HFFc6 (cell line): ENCODE measurements at regions not wholly inside any gene's neighbourhood (a gene's known extent, or its start where the extent isn't known, plus 50 kb on each side); places are given as distances from the start of the nearest gene placed in this dataset.

Experiments
- DNase-seq: peaks from one replicate; pipeline ENCODE4 v3.0.0-alpha.2; 2018
- H3K27ac Mint-ChIP-seq: 2 replicates; pipeline ENCODE4 v1.8.0; 2020; ENCODE audit warnings: mild to moderate bottlenecking, mixed read lengths
- H3K27me3 Mint-ChIP-seq: 2 replicates; pipeline ENCODE4 v1.8.0; 2021; ENCODE audit warnings: mild to moderate bottlenecking, moderate library complexity, mixed read lengths; ENCODE audit not compliant: insufficient read depth
- H3K36me3 Mint-ChIP-seq: 2 replicates; pipeline ENCODE4 v1.8.0; 2021; ENCODE audit warnings: low read depth, mixed read lengths
- H3K4me1 Mint-ChIP-seq: 2 replicates; pipeline ENCODE4 v1.8.0; 2020; ENCODE audit warnings: low read depth, mixed read lengths
- H3K4me3 Mint-ChIP-seq: 2 replicates; pipeline ENCODE4 v1.8.0; 2020; ENCODE audit warnings: mild to moderate bottlenecking, moderate library complexity, mixed read lengths
- H3K9me3 Mint-ChIP-seq: 2 replicates; pipeline ENCODE4 v1.8.0; 2020; ENCODE audit warnings: mild to moderate bottlenecking, mixed read lengths
- TF ChIP-seq, protein P1 (sequence below): fragments of 200-600 bp; sonication (generic); IDR thresholded peaks from 2 replicates; pipeline ENCODE4 v1.5.0; 2021; ENCODE audit warnings: antibody characterized with exemption, mild to moderate bottlenecking

DNA sequence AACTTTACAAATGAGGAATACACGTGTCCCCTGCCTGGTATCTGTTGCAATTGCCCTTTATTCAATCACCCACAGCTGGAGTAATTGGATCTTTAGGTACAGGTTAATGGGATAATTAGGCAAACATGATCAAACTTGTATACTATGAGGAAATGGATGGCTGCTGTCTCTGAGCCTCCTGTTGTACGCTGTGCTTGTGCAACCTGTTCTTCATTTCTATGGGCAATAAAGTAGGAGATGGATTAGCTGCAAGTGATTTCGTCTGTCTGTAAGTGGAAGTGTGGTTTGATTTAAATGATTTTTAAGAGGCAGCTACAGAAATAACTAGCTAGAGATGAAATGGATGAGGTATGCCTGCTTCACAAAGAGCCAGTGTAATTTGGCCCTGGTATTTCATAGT is 474.1 kb downstream of the RNF144B start:
- no peaks in the 10 kb centered on the region for H3K36me3 Mint-ChIP-seq
- TF ChIP-seq, protein P1, sequence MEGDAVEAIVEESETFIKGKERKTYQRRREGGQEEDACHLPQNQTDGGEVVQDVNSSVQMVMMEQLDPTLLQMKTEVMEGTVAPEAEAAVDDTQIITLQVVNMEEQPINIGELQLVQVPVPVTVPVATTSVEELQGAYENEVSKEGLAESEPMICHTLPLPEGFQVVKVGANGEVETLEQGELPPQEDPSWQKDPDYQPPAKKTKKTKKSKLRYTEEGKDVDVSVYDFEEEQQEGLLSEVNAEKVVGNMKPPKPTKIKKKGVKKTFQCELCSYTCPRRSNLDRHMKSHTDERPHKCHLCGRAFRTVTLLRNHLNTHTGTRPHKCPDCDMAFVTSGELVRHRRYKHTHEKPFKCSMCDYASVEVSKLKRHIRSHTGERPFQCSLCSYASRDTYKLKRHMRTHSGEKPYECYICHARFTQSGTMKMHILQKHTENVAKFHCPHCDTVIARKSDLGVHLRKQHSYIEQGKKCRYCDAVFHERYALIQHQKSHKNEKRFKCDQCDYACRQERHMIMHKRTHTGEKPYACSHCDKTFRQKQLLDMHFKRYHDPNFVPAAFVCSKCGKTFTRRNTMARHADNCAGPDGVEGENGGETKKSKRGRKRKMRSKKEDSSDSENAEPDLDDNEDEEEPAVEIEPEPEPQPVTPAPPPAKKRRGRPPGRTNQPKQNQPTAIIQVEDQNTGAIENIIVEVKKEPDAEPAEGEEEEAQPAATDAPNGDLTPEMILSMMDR: no peak
- no peak overlapping the region for H3K4me3 Mint-ChIP-seq
- DNase-seq: no peak
- H3K9me3 Mint-ChIP-seq: peaks cover 56% of the 10 kb centered on the region
- no peaks in the 10 kb centered on the region for H3K4me1 Mint-ChIP-seq
- no peaks in the 10 kb centered on the region for H3K27me3 Mint-ChIP-seq
- no peak overlapping the region for H3K27ac Mint-ChIP-seq

DNA sequence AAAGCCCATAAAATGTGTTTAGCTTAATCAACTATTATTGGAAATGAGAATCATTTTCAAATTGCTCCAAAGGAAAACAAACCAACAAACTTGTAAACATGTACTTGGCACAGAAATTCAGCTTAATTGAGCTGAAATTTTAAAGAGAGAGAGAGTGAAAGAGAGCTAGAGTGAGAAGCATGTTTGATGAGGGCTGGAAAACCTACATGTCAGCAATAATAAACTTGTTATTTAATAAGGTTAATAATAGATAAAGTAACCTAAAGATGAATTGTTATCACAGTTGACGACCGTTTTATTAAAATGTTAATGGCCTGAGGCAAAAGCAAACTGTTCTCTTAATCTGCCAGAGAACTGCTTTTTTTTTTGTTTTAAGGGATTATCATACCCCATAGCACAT is 496.1 kb downstream of the RNF144B start:
- Mint-ChIP-seq H3K9me3 (peaks cover 19% of the 10 kb centered on the region), H3K27ac (no peak overlapping the region), H3K4me1 (no peaks in the 10 kb centered on the region), H3K36me3 (no peaks in the 10 kb centered on the region), H3K27me3 (no peaks in the 10 kb centered on the region; the same call in 1 of the 2 replicates), H3K4me3 (no peak overlapping the region)
- TF ChIP-seq, protein P1: no peak
- DNase-seq: no peak

DNA sequence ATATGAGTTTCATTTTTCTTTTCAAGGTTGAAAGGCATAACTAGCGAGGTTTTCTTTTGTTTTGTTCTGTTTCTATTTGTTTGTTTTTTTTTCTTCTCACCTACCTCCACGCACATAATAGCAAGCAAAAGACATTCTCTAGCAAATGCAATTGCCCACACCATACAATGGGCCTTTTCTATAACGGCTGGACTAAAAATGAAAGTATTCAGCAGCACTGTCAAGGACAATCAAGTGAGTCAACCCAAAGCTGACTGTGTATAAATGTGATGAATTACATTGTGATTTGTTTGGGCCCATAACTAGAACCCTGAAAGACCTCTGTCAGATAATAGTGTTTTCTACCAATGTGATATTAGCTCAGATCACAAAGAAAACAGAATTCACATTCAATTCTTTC is 496.7 kb downstream of the RNF144B start:
- H3K36me3 Mint-ChIP-seq: no peaks in the 10 kb centered on the region

DNA sequence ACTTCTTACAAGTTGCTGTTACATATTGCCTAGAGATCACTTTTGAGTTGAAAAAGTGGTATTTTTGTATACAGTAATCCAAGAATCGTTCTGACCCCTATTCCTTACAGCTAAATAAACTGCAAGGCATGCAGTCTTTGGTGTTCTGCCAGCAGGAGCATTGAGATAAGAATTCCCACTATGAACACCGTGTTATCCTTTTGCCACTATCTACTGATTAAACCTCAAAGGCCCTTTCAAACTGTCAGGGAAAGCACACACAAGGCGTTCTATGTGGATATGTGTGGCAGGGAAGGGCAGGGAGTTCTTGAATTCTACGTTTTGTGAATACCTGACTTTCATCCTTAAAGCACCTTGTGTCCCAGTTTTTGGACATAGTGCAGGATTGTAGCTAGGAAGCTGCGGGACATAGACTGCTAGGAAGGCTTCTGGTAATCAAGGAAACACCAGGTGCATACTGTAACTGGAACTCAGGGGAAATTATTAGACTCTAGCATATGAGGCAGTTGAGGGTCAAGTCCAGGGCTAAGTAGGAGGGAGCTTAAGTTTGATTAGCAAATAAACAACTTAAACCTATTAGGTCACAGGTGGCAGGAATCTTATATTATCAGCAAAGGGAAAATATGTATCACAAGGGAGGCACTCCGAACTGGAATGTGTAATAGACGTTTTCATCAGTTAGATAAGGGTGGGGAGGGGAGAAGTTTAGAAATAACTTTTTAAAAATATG is 506.6 kb downstream of the RNF144B start:
- TF ChIP-seq, protein P1: no peak
- Mint-ChIP-seq H3K27me3 (no peaks in the 10 kb centered on the region; the same call in 1 of the 2 replicates), H3K27ac (no peak overlapping the region), H3K4me3 (no peak overlapping the region), H3K36me3 (no peaks in the 10 kb centered on the region), H3K4me1 (no peaks in the 10 kb centered on the region), H3K9me3 (peaks cover 51% of the 10 kb centered on the region)
- DNase-seq: no peak

More for the DNA sequence above, 496.7 kb downstream of the RNF144B start:
- H3K27ac Mint-ChIP-seq: no peak overlapping the region
- no peak overlapping the region for H3K4me3 Mint-ChIP-seq
- H3K4me1 Mint-ChIP-seq: no peaks in the 10 kb centered on the region
- TF ChIP-seq, protein P1: no peak
- peaks cover 16% of the 10 kb centered on the region for H3K9me3 Mint-ChIP-seq
- H3K27me3 Mint-ChIP-seq: no peaks in the 10 kb centered on the region; the same call in 1 of the 2 replicates
- DNase-seq: no peak

DNA sequence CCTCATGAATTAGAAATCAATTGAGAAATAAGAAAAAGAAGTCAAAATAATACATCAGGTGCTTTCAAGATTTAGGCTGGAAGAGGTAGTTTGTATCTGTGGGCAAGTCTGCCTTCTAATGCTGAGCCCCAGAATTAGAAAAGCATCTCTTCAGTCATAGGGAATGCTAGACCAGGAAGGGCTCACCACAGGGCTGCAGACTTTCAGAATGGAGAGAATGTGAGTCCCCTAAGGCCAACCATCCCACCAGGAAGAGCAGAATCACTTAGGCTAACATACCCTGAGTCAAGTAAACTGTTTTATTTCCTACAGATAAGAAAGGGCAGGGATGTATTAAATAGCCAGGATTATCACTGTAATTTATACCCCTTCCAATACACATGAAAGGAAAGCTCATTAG is 510.2 kb downstream of the RNF144B start:
- TF ChIP-seq, protein P1: no peak
- no peak overlapping the region for H3K27ac Mint-ChIP-seq
- peaks cover 40% of the 10 kb centered on the region for H3K9me3 Mint-ChIP-seq
- no peaks in the 10 kb centered on the region for H3K36me3 Mint-ChIP-seq
- H3K4me3 Mint-ChIP-seq: no peak overlapping the region
- no peaks in the 10 kb centered on the region; the same call in 1 of the 2 replicates for H3K27me3 Mint-ChIP-seq
- no peak for DNase-seq
- H3K4me1 Mint-ChIP-seq: no peaks in the 10 kb centered on the region
